Kasumi-1 (cell line): ENCODE measurements at regions not wholly inside any gene's neighbourhood (a gene's known extent, or its start where the extent isn't known, plus 50 kb on each side); places are given as distances from the start of the nearest gene placed in this dataset.
"Not testable (repeated sequence)": the region's sequence is repeated elsewhere in the genome, so short reads cannot be mapped to it uniquely, and the experiment has no call there.

Source experiments
- DNase-seq, 2 experiments: peaks; one replicate each; lab custom pipeline; 2025; lab: John Stamatoyannopoulos, UW

- DNase-seq = not testable (repeated sequence)
Measured at GRCh38 chr18:60015826-60016225, 116.0 kb downstream of the PMAIP1 start.

GRCh38 chr18:60013148-60013547 is 113.4 kb downstream of the PMAIP1 start:
- DNase-seq = not testable (repeated sequence)

GRCh38 chr18:60010984-60011383 is 111.2 kb downstream of the PMAIP1 start:
- DNase-seq = no peak

- DNase-seq = no peak
Measured at GRCh38 chr18:60010513-60010912, 110.7 kb downstream of the PMAIP1 start.

- no peak for DNase-seq
Measured at GRCh38 chr18:60007661-60008060, 107.9 kb downstream of the PMAIP1 start.

GRCh38 chr18:60003610-60004185 is 103.9 kb downstream of the PMAIP1 start:
- DNase-seq = no peak

- peak; percentile 30 to 64 for DNase-seq
Measured at GRCh38 chr18:59996370-59996966, 96.7 kb downstream of the PMAIP1 start.

GRCh38 chr18:59994357-59994756 is 94.6 kb downstream of the PMAIP1 start:
- DNase-seq = peak; percentile 2 to 49

GRCh38 chr18:59993560-59993959 is 93.8 kb downstream of the PMAIP1 start:
- no peak for DNase-seq

GRCh38 chr18:59990121-59990823 is 90.5 kb downstream of the PMAIP1 start:
- no peak for DNase-seq

GRCh38 chr18:59988098-59988706 is 88.4 kb downstream of the PMAIP1 start:
- peak; percentile 54 to 55 for DNase-seq

- DNase-seq = no peak
Measured at GRCh38 chr18:59987102-59987501, 87.3 kb downstream of the PMAIP1 start.

- DNase-seq = no peak
Measured at GRCh38 chr18:59986139-59986538, 86.3 kb downstream of the PMAIP1 start.

GRCh38 chr18:59985289-59985688 is 85.5 kb downstream of the PMAIP1 start:
- no peak for DNase-seq

- DNase-seq = no peak
Measured at GRCh38 chr18:59983506-59983905, 83.7 kb downstream of the PMAIP1 start.

- no peak for DNase-seq
Measured at GRCh38 chr18:59980188-59980637, 80.4 kb downstream of the PMAIP1 start.

GRCh38 chr18:59971871-59972428 is 72.2 kb downstream of the PMAIP1 start:
- DNase-seq = no peak

GRCh38 chr18:59971144-59971543 is 71.3 kb downstream of the PMAIP1 start:
- DNase-seq = not testable (repeated sequence)

GRCh38 chr18:59969477-59970028 is 69.8 kb downstream of the PMAIP1 start:
- not testable (repeated sequence) for DNase-seq

GRCh38 chr18:59968583-59968982 is 68.8 kb downstream of the PMAIP1 start:
- DNase-seq = no peak

GRCh38 chr18:59967878-59968277 is 68.1 kb downstream of the PMAIP1 start:
- DNase-seq = no peak

GRCh38 chr18:59966913-59967312 is 67.1 kb downstream of the PMAIP1 start:
- no peak for DNase-seq
